ENCODE measurements at regions not wholly inside any gene's neighbourhood (a gene's known extent, or its start where the extent isn't known, plus 50 kb on each side); places are given as distances from the start of the nearest gene placed in this dataset.

GRCh38 chr1:13981142-13981541 is 281.2 kb downstream of the PRDM2 start:
- 27% methylated on average over 2 of the region's 2 CpGs for WGBS (ENCODE audit: low lambda C conversion rate)
- no TSS peak for BruUV-seq (replicated peaks)
- no peak for TF ChIP-seq MAZ (IDR thresholded peaks at IDR 0.05; ENCODE audit: borderline replicate concordance, low read depth, low read length)
- no peak for TF ChIP-seq MAZ (CRISPR knock-in tag; IDR thresholded peaks at IDR 0.05; ENCODE audit: low read depth)
- no peak for TF ChIP-seq TCF7L2 (IDR thresholded peaks at IDR 0.05; ENCODE audit: low read depth, low read length)
- TF ChIP-seq CHD4 (IDR thresholded peaks at IDR 0.05; ENCODE audit: borderline replicate concordance, low read length), result no peak
- TF ChIP-seq KLF9 (CRISPR knock-in tag; IDR thresholded peaks at IDR 0.05; ENCODE audit: low read depth), result no peak
- no peak for TF ChIP-seq ZFP37 (CRISPR knock-in tag; IDR thresholded peaks at IDR 0.05; ENCODE audit: borderline replicate concordance)
- ATAC-seq, result no peak
- Histone ChIP-seq H2AFZ (ENCODE audit: low read length) (no peak overlapping the region), H3K36me3 (replicated peaks in 1 of 2; ENCODE audit: control insufficient read depth in 1 of 2, insufficient read depth in 2 of 2, low read length in 2 of 2) (no peaks in the 10 kb centered on the region), H3K4me1 (ENCODE audit: insufficient read depth, low read length) (no peaks in the 10 kb centered on the region), H3K9ac (ENCODE audit: insufficient read depth, low read depth, low read length) (no peak overlapping the region), H3K9me3 (ENCODE audit: low read length) (no peaks in the 10 kb centered on the region), H3K27ac (ENCODE audit: extremely low read length, insufficient read depth, low read length) (no peak overlapping the region), H3K27me3 (ENCODE audit: control insufficient read depth in 1 of 2, insufficient read depth in 2 of 2, low read length in 2 of 2) (no peaks in the 10 kb centered on the region; a peak in 1 of 5 replicates), H3K79me2 (ENCODE audit: insufficient read depth, low read length) (no peaks in the 10 kb centered on the region), H3K4me3 (replicated peaks in 1 of 3; ENCODE audit: insufficient read depth in 1 of 3, low read depth in 2 of 3, low read length in 3 of 3) (no peak overlapping the region), H4K20me1 (ENCODE audit: insufficient read depth, low read length) (no peaks in the 10 kb centered on the region), H3K4me2 (ENCODE audit: low read depth, low read length) (no peak overlapping the region)
- FAIRE-seq, result no peak
- in situ Hi-C loops (cut with HindIII; ENCODE audit: extremely low pct_ligation_motif_present, low pct_unique_long_range_greater_than_20kb), result no loop called here
- ChIA-PET CTCF (ENCODE audit: low intra/inter-chr PET ratio, low total read pairs) (no interaction called here), POLR2A (no interaction called here)
- intact Hi-C loops (cut with micrococcal nuclease; ENCODE audit: unreplicated experiment), result no loop called here
- no peak for DNase-seq (ENCODE audit: low spot score)

- ATAC-seq (no peak), FAIRE-seq (no peak), DNase-seq (ENCODE audit: low spot score) (no peak)
- no peak overlapping the region for H3K27ac ChIP-seq (ENCODE audit: extremely low read length, insufficient read depth, low read length)
- WGBS (ENCODE audit: low lambda C conversion rate), result 57% methylated on average over 9 of the region's 17 CpGs
- H3K36me3 ChIP-seq (replicated peaks in 1 of 2; ENCODE audit: control insufficient read depth in 1 of 2, insufficient read depth in 2 of 2, low read length in 2 of 2), result no peaks in the 10 kb centered on the region
- H3K9me3 ChIP-seq (ENCODE audit: low read length), result no peaks in the 10 kb centered on the region
- no peaks in the 10 kb centered on the region for H3K4me1 ChIP-seq (ENCODE audit: insufficient read depth, low read length)
- BruUV-seq (replicated peaks), result no TSS peak
- H3K27me3 ChIP-seq (ENCODE audit: control insufficient read depth in 1 of 2, insufficient read depth in 2 of 2, low read length in 2 of 2), result no peaks in the 10 kb centered on the region; a peak in 1 of 5 replicates
- POLR2A ChIA-PET, result no interaction called here
- H3K9ac ChIP-seq (ENCODE audit: insufficient read depth, low read depth, low read length), result no peak overlapping the region
- no peaks in the 10 kb centered on the region for H3K79me2 ChIP-seq (ENCODE audit: insufficient read depth, low read length)
- CTCF ChIA-PET (ENCODE audit: low intra/inter-chr PET ratio, low total read pairs), result no interaction called here
- no peaks in the 10 kb centered on the region for H4K20me1 ChIP-seq (ENCODE audit: insufficient read depth, low read length)
- no peak overlapping the region for H3K4me2 ChIP-seq (ENCODE audit: low read depth, low read length)
- TF ChIP-seq REPIN1 (CRISPR knock-in tag; IDR thresholded peaks at IDR 0.05; ENCODE audit: borderline replicate concordance, low read depth) (no peak), NPAS2 (CRISPR knock-in tag; IDR thresholded peaks at IDR 0.05; ENCODE audit: borderline replicate concordance) (no peak), HNRNPL (IDR thresholded peaks at IDR 0.05; ENCODE audit: low read depth, low read length) (no peak), SOX5 (CRISPR knock-in tag; IDR thresholded peaks at IDR 0.05; ENCODE audit: borderline replicate concordance) (no peak), ZMYM3 (CRISPR knock-in tag; IDR thresholded peaks at IDR 0.05) (no peak), NFKBIZ (CRISPR knock-in tag; IDR thresholded peaks at IDR 0.05) (no peak), ZNF674 (CRISPR knock-in tag; IDR thresholded peaks at IDR 0.05; ENCODE audit: low read depth) (no peak), ELF3 (CRISPR knock-in tag; IDR thresholded peaks at IDR 0.05) (no peak), HOXA5 (CRISPR knock-in tag; IDR thresholded peaks at IDR 0.05) (no peak), FOXA3 (CRISPR knock-in tag; IDR thresholded peaks at IDR 0.05) (no peak), ZBTB49 (CRISPR knock-in tag; IDR thresholded peaks at IDR 0.05; ENCODE audit: borderline replicate concordance) (no peak), JUND (CRISPR knock-in tag; IDR thresholded peaks at IDR 0.05) (no peak), NFIB (CRISPR knock-in tag; IDR thresholded peaks at IDR 0.05; ENCODE audit: borderline replicate concordance) (no peak)
- intact Hi-C loops (cut with micrococcal nuclease; ENCODE audit: unreplicated experiment) (no loop called here), in situ Hi-C loops (cut with HindIII; ENCODE audit: extremely low pct_ligation_motif_present, low pct_unique_long_range_greater_than_20kb) (no loop called here)
- H3K4me3 ChIP-seq (replicated peaks in 1 of 3; ENCODE audit: insufficient read depth in 1 of 3, low read depth in 2 of 3, low read length in 3 of 3), result no peak overlapping the region
- no peak overlapping the region for H2AFZ ChIP-seq (ENCODE audit: low read length)
Observed at GRCh38 chr1:13983393-13983792, 283.4 kb downstream of the PRDM2 start.
